Calu3 (cell line): ENCODE measurements at regions not wholly inside any gene's neighbourhood (a gene's known extent, or its start where the extent isn't known, plus 50 kb on each side); places are given as distances from the start of the nearest gene placed in this dataset.

Source experiments
- BruUV-seq: library from RNA; stranded (reverse); fragments of 400-500 nt; replicated peaks from 2 replicates; lab custom pipeline; 2021; lab: Mats Ljungman, UMichigan
- CTCF ChIA-PET: fragments of 300-600 bp; sonication (Branson Sonifier 250); formaldehyde crosslinking; loops from one replicate; lab custom pipeline; 2022; ENCODE audit warnings: antibody characterized with exemption; lab: Charles Lee
- DNase-seq: peaks from one replicate; pipeline ENCODE4 v3.0.0; 2022
- H3K27ac Mint-ChIP-seq: one replicate; pipeline ENCODE4 v1.8.0; 2022; ENCODE audit warnings: mixed read lengths; ENCODE audit not compliant: unreplicated experiment
- H3K27me3 Mint-ChIP-seq: one replicate; pipeline ENCODE4 v1.8.0; 2022; ENCODE audit warnings: mixed read lengths; ENCODE audit not compliant: unreplicated experiment
- H3K36me3 Mint-ChIP-seq: one replicate; pipeline ENCODE4 v1.8.0; 2022; ENCODE audit warnings: mild to moderate bottlenecking, moderate library complexity, mixed read lengths; ENCODE audit not compliant: insufficient read depth, unreplicated experiment
- H3K4me1 Mint-ChIP-seq: one replicate; pipeline ENCODE4 v1.8.0; 2022; ENCODE audit warnings: mild to moderate bottlenecking, low read depth, mixed read lengths; ENCODE audit not compliant: unreplicated experiment
- H3K4me3 Mint-ChIP-seq: one replicate; pipeline ENCODE4 v1.8.0; 2022; ENCODE audit warnings: mild to moderate bottlenecking, low read depth, moderate library complexity, mixed read lengths; ENCODE audit not compliant: unreplicated experiment
- H3K9me3 Mint-ChIP-seq: one replicate; pipeline ENCODE4 v1.8.0; 2022; ENCODE audit warnings: low read depth, mixed read lengths; ENCODE audit not compliant: unreplicated experiment
- intact Hi-C: fragments of 100-400 bp; cut with micrococcal nuclease; formaldehyde crosslinking; loops from one replicate; pipeline ENCODE4 v1.10.0; 2022; ENCODE audit not compliant: unreplicated experiment
- TF ChIP-seq, protein P1 (sequence below): fragments of 200-600 bp; IDR thresholded peaks from one replicate; pipeline ENCODE4 v1.8.0; 2022; ENCODE audit warnings: antibody characterized with exemption; ENCODE audit not compliant: unreplicated experiment

DNA sequence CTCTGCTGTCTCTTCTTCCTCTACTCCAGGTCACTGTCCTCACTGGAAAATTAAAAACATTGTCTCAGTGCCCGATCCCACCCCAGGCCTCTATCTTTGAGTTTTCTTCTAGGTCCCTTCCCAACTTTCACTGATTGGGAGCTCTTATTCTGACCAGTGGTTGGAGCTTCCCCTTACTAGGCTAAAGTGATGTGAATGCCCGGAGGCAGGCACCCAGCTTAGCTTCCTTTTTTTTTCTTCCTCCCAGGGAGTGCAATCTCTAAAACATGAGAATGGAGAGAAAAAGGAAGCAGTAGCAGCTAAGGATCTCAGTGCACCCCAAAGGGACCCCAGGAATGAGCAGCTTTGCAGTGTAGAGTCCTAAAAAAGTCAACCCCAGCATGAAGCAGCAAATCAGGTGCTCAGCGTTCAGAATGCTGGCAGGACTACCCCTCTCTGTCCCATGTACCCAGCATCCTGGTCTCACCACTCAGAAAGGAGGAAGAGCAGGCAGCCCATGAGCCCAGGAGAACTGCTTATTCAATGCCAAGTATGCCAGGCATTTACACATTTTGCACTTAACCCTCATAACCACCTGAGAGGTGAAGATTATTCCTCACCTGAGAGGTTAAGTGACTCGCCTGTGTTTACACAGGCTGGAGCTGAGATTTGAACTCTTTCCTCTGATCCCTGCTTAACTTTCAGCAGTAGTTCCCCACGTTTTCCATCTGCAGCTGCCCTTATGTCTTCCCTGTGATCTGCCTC is 146.2 kb upstream of the PWP1 start:
- Mint-ChIP-seq H3K4me1 (no peaks in the 10 kb centered on the region), H3K36me3 (no peaks in the 10 kb centered on the region), H3K4me3 (no peak overlapping the region), H3K9me3 (no peaks in the 10 kb centered on the region), H3K27ac (no peak overlapping the region), H3K27me3 (peaks cover 18% of the 10 kb centered on the region)
- no TSS peak for BruUV-seq
- CTCF ChIA-PET: no interaction called here
- DNase-seq: no peak
- intact Hi-C loops: no loop called here
- TF ChIP-seq, protein P1, sequence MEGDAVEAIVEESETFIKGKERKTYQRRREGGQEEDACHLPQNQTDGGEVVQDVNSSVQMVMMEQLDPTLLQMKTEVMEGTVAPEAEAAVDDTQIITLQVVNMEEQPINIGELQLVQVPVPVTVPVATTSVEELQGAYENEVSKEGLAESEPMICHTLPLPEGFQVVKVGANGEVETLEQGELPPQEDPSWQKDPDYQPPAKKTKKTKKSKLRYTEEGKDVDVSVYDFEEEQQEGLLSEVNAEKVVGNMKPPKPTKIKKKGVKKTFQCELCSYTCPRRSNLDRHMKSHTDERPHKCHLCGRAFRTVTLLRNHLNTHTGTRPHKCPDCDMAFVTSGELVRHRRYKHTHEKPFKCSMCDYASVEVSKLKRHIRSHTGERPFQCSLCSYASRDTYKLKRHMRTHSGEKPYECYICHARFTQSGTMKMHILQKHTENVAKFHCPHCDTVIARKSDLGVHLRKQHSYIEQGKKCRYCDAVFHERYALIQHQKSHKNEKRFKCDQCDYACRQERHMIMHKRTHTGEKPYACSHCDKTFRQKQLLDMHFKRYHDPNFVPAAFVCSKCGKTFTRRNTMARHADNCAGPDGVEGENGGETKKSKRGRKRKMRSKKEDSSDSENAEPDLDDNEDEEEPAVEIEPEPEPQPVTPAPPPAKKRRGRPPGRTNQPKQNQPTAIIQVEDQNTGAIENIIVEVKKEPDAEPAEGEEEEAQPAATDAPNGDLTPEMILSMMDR: no peak

DNA sequence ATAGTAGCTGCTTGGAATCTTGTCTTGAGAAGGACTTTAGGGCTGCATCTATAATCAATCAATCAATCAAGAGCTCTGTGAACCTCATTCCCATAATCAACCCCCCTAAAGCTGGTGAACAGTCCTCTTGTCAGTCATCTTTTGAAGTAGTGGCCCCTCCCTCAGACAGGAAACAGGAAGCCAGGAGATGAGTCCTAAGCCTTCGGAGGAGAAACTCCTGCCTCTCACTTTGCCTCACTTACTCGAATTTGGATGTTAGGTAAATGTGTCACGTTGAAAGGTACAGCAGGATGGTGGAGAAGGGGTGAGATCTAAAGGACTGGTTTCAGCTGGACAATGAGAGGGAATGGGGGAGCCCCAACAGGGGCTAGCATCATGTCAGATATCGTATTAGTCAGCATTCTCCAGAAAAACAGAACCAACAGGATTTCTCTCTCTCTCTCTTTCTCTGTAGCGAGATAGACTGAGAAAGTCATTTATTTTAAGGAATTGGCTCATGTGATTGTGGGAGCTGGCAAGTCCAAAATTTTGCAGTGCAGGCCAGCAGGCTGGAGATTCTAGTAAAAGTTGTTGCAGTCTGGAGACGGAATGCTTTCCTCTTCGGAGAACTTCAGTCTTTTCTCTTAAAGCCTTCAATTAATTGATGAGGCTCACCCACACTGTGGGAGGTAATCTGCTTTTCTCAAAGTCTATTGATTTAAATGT is 144.4 kb upstream of the PWP1 start:
- no TSS peak for BruUV-seq
- no peaks in the 10 kb centered on the region for H3K36me3 Mint-ChIP-seq
- H3K9me3 Mint-ChIP-seq: no peaks in the 10 kb centered on the region
- intact Hi-C loops: no loop called here
- no peak for DNase-seq
- H3K27ac Mint-ChIP-seq: no peak overlapping the region
- no peak overlapping the region for H3K4me3 Mint-ChIP-seq
- no peaks in the 10 kb centered on the region for H3K4me1 Mint-ChIP-seq
- CTCF ChIA-PET: no interaction called here
- TF ChIP-seq, protein P1: no peak
- peaks cover 35% of the 10 kb centered on the region for H3K27me3 Mint-ChIP-seq

DNA sequence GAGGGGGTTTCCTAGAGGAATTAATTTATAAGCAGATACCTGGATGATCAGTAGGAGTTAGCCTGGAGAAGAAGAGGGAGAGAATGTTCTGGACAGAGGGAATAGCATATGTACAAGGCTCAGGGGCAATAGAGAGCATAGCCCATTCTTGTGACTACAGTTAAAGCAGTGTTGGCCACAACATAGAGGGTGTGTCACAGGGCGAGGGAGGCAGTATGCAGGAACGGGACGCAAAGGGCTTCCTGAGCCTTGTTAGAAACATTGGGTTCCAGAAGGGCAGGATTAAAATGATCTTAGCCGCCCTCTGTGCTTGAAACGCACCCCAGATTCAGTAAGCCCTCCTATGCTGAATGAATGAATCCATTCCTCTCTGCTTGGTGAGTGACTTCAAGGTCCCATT is 142.2 kb upstream of the PWP1 start:
- intact Hi-C loops: no loop called here
- no peaks in the 10 kb centered on the region for H3K36me3 Mint-ChIP-seq

DNA sequence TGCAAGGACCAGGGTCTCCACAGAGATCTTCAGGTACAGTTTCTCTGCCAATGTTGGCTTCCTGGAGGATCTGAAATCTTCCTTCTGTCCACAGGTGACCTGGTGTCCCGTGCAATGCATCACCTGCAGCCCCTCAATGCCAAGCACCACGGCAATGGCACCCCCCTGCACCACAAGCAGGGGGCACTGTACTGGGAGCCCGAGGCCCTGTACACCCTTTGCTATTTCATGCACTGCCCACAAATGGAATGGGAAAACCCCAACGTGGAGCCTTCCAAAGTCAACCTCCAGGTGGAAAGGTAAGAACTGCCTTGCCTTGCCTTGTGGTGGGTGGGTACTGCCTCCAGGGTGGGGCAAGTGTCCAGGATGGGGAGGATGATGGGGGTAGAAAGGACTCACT is 141.8 kb upstream of the PWP1 start:
- intact Hi-C loops: no loop called here
- TF ChIP-seq, protein P1: no peak
- no peaks in the 10 kb centered on the region for H3K9me3 Mint-ChIP-seq
- no peak for DNase-seq
- no peak overlapping the region for H3K27ac Mint-ChIP-seq
- CTCF ChIA-PET: no interaction called here
- BruUV-seq: no TSS peak
- no peaks in the 10 kb centered on the region for H3K4me1 Mint-ChIP-seq
- H3K27me3 Mint-ChIP-seq: peaks cover 60% of the 10 kb centered on the region
- no peak overlapping the region for H3K4me3 Mint-ChIP-seq
- no peaks in the 10 kb centered on the region for H3K36me3 Mint-ChIP-seq

More for the DNA sequence above, 142.2 kb upstream of the PWP1 start:
- Mint-ChIP-seq H3K4me1 (no peaks in the 10 kb centered on the region), H3K4me3 (no peak overlapping the region), H3K27ac (no peak overlapping the region), H3K9me3 (no peaks in the 10 kb centered on the region), H3K27me3 (peaks cover 57% of the 10 kb centered on the region)
- BruUV-seq: no TSS peak
- TF ChIP-seq, protein P1: no peak
- DNase-seq: no peak
- CTCF ChIA-PET: no interaction called here
